ENCODE measurements at regions not wholly inside any gene's neighbourhood (a gene's known extent, or its start where the extent isn't known, plus 50 kb on each side); places are given as distances from the start of the nearest gene placed in this dataset.

GRCh38 chr10:130455791-130456190 lies 319.6 kb downstream of the GLRX3 start:
- no peak overlapping the region for H3K4me3 ChIP-seq
- TF ChIP-seq, protein P1, sequence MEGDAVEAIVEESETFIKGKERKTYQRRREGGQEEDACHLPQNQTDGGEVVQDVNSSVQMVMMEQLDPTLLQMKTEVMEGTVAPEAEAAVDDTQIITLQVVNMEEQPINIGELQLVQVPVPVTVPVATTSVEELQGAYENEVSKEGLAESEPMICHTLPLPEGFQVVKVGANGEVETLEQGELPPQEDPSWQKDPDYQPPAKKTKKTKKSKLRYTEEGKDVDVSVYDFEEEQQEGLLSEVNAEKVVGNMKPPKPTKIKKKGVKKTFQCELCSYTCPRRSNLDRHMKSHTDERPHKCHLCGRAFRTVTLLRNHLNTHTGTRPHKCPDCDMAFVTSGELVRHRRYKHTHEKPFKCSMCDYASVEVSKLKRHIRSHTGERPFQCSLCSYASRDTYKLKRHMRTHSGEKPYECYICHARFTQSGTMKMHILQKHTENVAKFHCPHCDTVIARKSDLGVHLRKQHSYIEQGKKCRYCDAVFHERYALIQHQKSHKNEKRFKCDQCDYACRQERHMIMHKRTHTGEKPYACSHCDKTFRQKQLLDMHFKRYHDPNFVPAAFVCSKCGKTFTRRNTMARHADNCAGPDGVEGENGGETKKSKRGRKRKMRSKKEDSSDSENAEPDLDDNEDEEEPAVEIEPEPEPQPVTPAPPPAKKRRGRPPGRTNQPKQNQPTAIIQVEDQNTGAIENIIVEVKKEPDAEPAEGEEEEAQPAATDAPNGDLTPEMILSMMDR (IDR thresholded peaks at IDR 0.05; ENCODE audit: control extremely low read depth, extremely low read depth), result no peak
- ATAC-seq (ENCODE audit: insufficient read depth, low FRiP score), result no peak
- no peaks in the 10 kb centered on the region for H3K4me1 ChIP-seq (ENCODE audit: control insufficient read depth in 5 of 5, insufficient read depth in 5 of 5, low read length in 5 of 5)
- no peak overlapping the region for H3K9ac ChIP-seq (ENCODE audit: insufficient read depth in 1 of 2, low read length in 2 of 2)
- no peaks in the 10 kb centered on the region for H3K36me3 ChIP-seq (ENCODE audit: control insufficient read depth in 4 of 4, insufficient read depth in 4 of 4, low read length in 4 of 4)
- peaks cover 0 to 3% (median 0%) of the 10 kb centered on the region in 3 donors for H3K27me3 ChIP-seq (ENCODE audit: control insufficient read depth in 3 of 3, insufficient read depth in 3 of 3, low read length in 2 of 3)
- no peak for DNase-seq
- H3K27ac ChIP-seq (ENCODE audit: low read depth in 1 of 2, low read length in 1 of 2), result no peak overlapping the region
- H3K9me3 ChIP-seq (ENCODE audit: control insufficient read depth in 4 of 4, insufficient read depth in 3 of 4, low read length in 3 of 4), result no peaks in the 10 kb centered on the region
- WGBS, 2 donors, result 88 to 96% methylated on average over 7 of the region's 7 CpGs

GRCh38 chr10:130456616-130457015 lies 320.4 kb downstream of the GLRX3 start:
- Histone ChIP-seq H3K27me3 (ENCODE audit: control insufficient read depth in 3 of 3, insufficient read depth in 3 of 3, low read length in 2 of 3) (no peaks in the 10 kb centered on the region), H3K9me3 (ENCODE audit: control insufficient read depth in 4 of 4, insufficient read depth in 3 of 4, low read length in 3 of 4) (no peaks in the 10 kb centered on the region), H3K9ac (ENCODE audit: insufficient read depth in 1 of 2, low read length in 2 of 2) (no peak overlapping the region), H3K36me3 (ENCODE audit: control insufficient read depth in 4 of 4, insufficient read depth in 4 of 4, low read length in 4 of 4) (no peaks in the 10 kb centered on the region), H3K27ac (ENCODE audit: low read depth in 1 of 2, low read length in 1 of 2) (no peak overlapping the region), H3K4me1 (ENCODE audit: control insufficient read depth in 5 of 5, insufficient read depth in 5 of 5, low read length in 5 of 5) (no peaks in the 10 kb centered on the region), H3K4me3 (no peak overlapping the region)
- TF ChIP-seq, protein P1 (IDR thresholded peaks at IDR 0.05; ENCODE audit: control extremely low read depth, extremely low read depth), result no peak
- ATAC-seq (ENCODE audit: insufficient read depth, low FRiP score) (no peak), DNase-seq (no peak)
- 81 to 85% methylated on average over 6 of the region's 6 CpGs for WGBS, 2 donors

DNA sequence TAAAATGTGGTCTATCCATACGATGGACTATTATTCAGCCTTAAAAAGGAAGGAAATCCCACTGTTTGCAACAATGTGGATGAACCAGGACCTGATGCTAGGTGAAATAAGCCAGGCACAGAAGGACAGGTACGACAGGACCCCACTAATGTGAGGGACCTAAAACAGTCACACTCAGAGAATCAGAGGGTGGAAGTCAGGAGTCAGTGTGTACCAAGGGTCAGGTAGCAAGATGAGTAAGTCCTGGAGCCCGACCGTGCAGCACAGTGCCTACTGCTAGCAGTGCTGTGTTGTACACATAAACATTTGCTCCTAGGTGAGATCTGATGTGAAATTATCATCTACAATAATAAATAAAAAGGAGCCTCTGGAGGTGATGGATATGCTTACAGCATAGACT lies 322.3 kb downstream of the GLRX3 start:
- Histone ChIP-seq H3K27me3 (ENCODE audit: control insufficient read depth in 3 of 3, insufficient read depth in 3 of 3, low read length in 2 of 3) (no peaks in the 10 kb centered on the region), H3K27ac (ENCODE audit: low read depth in 1 of 2, low read length in 1 of 2) (no peak overlapping the region), H3K9me3 (ENCODE audit: control insufficient read depth in 4 of 4, insufficient read depth in 3 of 4, low read length in 3 of 4) (no peaks in the 10 kb centered on the region), H3K36me3 (ENCODE audit: control insufficient read depth in 4 of 4, insufficient read depth in 4 of 4, low read length in 4 of 4) (no peaks in the 10 kb centered on the region), H3K4me1 (ENCODE audit: control insufficient read depth in 5 of 5, insufficient read depth in 5 of 5, low read length in 5 of 5) (no peaks in the 10 kb centered on the region), H3K4me3 (no peak overlapping the region), H3K9ac (ENCODE audit: insufficient read depth in 1 of 2, low read length in 2 of 2) (no peak overlapping the region)
- WGBS, 2 donors, result 73 to 82% methylated on average over 4 of the region's 4 CpGs
- TF ChIP-seq, protein P1 (IDR thresholded peaks at IDR 0.05; ENCODE audit: control extremely low read depth, extremely low read depth), result no peak
- DNase-seq (no peak), ATAC-seq (ENCODE audit: insufficient read depth, low FRiP score) (no peak)

DNA sequence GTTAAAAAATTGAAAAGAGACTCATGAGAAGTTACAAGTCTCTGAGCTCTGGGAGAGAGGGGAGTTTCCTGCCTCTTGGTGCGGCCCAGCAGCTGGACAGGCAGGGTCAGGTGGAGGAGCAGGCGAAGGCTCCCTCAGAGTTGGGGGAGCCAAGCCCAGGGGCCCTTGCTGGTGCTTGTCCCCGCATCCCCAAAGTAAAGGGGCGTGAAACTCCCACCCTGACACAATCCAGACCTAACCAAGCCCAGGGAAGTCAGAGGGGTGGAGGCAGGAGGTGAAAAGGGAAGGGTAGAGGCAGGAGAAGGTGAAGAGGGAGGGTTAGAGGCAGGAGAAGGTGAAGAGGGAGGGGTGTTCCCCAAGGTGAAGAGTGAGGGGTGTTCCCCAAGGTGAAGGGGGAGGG lies 322.8 kb downstream of the GLRX3 start:
- Histone ChIP-seq H3K27ac (ENCODE audit: low read depth in 1 of 2, low read length in 1 of 2) (no peak overlapping the region), H3K36me3 (ENCODE audit: control insufficient read depth in 4 of 4, insufficient read depth in 4 of 4, low read length in 4 of 4) (no peaks in the 10 kb centered on the region), H3K9ac (ENCODE audit: insufficient read depth in 1 of 2, low read length in 2 of 2) (no peak overlapping the region), H3K4me3 (no peak overlapping the region), H3K9me3 (ENCODE audit: control insufficient read depth in 4 of 4, insufficient read depth in 3 of 4, low read length in 3 of 4) (no peaks in the 10 kb centered on the region), H3K4me1 (ENCODE audit: control insufficient read depth in 5 of 5, insufficient read depth in 5 of 5, low read length in 5 of 5) (no peaks in the 10 kb centered on the region), H3K27me3 (ENCODE audit: control insufficient read depth in 3 of 3, insufficient read depth in 3 of 3, low read length in 2 of 3) (no peaks in the 10 kb centered on the region)
- 74 to 86% methylated on average over 4 of the region's 4 CpGs for WGBS, 2 donors
- TF ChIP-seq, protein P1 (IDR thresholded peaks at IDR 0.05; ENCODE audit: control extremely low read depth, extremely low read depth), result no peak
- no peak for ATAC-seq (ENCODE audit: insufficient read depth, low FRiP score)
- DNase-seq, result no peak
